ENCODE measurements at regions not wholly inside any gene's neighbourhood (a gene's known extent, or its start where the extent isn't known, plus 50 kb on each side); places are given as distances from the start of the nearest gene placed in this dataset.
A peak's percentile ranks its signal among the peaks of the same experiment; 100 is the strongest.

GRCh38 chr5:89090037-89090436, 207.1 kb upstream of the MEF2C start:
- 100% methylated on average over 1 of the region's 1 CpG for WGBS (ENCODE audit: insufficient coverage, low lambda C conversion rate)

GRCh38 chr5:89087551-89088318, 204.8 kb upstream of the MEF2C start:
- H3K4me1 ChIP-seq (ENCODE audit: control insufficient read depth, insufficient read depth, low read length) = no peaks in the 10 kb centered on the region
- H3K36me3 ChIP-seq (ENCODE audit: control insufficient read depth, insufficient read depth, low read length) = no peaks in the 10 kb centered on the region
- no peak overlapping the region for H3K27ac ChIP-seq (ENCODE audit: low read length)
- DNase-seq = no peak
- no peak overlapping the region for H3K4me3 ChIP-seq (ENCODE audit: low read length)
- H3K9me3 ChIP-seq (ENCODE audit: control insufficient read depth, low read depth, low read length) = no peaks in the 10 kb centered on the region
- no peaks in the 10 kb centered on the region for H3K27me3 ChIP-seq (ENCODE audit: control insufficient read depth, insufficient read depth, low read length)
- 82% methylated on average over 6 of the region's 12 CpGs for WGBS (ENCODE audit: insufficient coverage, low lambda C conversion rate)

More at GRCh38 chr5:89090037-89090436, 207.1 kb upstream of the MEF2C start:
- Histone ChIP-seq H3K36me3 (ENCODE audit: control insufficient read depth, insufficient read depth, low read length) (no peaks in the 10 kb centered on the region), H3K27ac (ENCODE audit: low read length) (no peak overlapping the region), H3K27me3 (ENCODE audit: control insufficient read depth, insufficient read depth, low read length) (no peaks in the 10 kb centered on the region), H3K4me3 (ENCODE audit: low read length) (no peak overlapping the region), H3K4me1 (ENCODE audit: control insufficient read depth, insufficient read depth, low read length) (no peaks in the 10 kb centered on the region), H3K9me3 (ENCODE audit: control insufficient read depth, low read depth, low read length) (no peaks in the 10 kb centered on the region)
- no peak for DNase-seq

GRCh38 chr5:89087128-89087527, 204.1 kb upstream of the MEF2C start:
- Histone ChIP-seq H3K27ac (ENCODE audit: low read length) (no peak overlapping the region), H3K36me3 (ENCODE audit: control insufficient read depth, insufficient read depth, low read length) (no peaks in the 10 kb centered on the region), H3K9me3 (ENCODE audit: control insufficient read depth, low read depth, low read length) (no peaks in the 10 kb centered on the region), H3K4me1 (ENCODE audit: control insufficient read depth, insufficient read depth, low read length) (no peaks in the 10 kb centered on the region), H3K27me3 (ENCODE audit: control insufficient read depth, insufficient read depth, low read length) (no peaks in the 10 kb centered on the region), H3K4me3 (ENCODE audit: low read length) (no peak overlapping the region)
- whole genome bisulfite sequencing (ENCODE audit: insufficient coverage, low lambda C conversion rate) = 100% methylated on average over 1 of the region's 2 CpGs
- no peak for DNase-seq

DNA sequence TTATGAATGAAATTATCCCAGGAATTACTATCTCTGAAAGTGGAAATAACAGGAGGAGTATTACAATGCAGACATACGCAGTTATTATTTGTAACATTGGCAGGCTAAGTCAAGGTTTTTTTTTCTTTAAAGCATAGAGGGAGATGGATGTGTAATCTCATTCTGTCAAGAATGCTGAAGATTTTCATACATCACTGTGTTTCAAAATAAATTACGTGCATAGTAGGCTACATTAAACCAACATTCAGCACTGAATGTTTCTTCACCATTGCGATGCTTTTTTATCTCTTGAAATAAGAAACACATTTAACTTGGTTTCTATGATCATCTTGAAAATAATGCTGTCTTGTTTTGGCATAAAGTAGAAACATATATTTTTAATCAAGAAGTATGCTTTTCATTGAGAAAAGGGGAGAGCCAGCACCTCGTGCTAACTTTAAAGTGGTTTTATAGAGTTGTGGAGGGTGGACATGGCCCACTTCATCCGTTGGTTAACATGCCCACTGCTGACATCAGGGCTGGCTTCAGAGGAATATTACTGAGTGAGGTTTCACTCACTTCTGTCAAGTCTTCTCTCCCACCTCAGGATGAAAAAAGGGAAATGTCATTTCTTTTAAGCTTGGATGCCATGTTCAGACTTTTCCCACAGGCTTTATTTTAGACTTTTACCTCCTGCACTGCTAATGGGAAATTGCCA, 203.6 kb upstream of the MEF2C start:
- H3K27me3 ChIP-seq (ENCODE audit: control insufficient read depth, insufficient read depth, low read length) = no peaks in the 10 kb centered on the region
- no peaks in the 10 kb centered on the region for H3K36me3 ChIP-seq (ENCODE audit: control insufficient read depth, insufficient read depth, low read length)
- H3K9me3 ChIP-seq (ENCODE audit: control insufficient read depth, low read depth, low read length) = no peaks in the 10 kb centered on the region
- DNase-seq = no peak
- H3K27ac ChIP-seq (ENCODE audit: low read length) = no peak overlapping the region
- H3K4me1 ChIP-seq (ENCODE audit: control insufficient read depth, insufficient read depth, low read length) = no peaks in the 10 kb centered on the region
- WGBS (ENCODE audit: insufficient coverage, low lambda C conversion rate) = 100% methylated on average over 2 of the region's 5 CpGs
- H3K4me3 ChIP-seq (ENCODE audit: low read length) = no peak overlapping the region

- H3K9me3 ChIP-seq (ENCODE audit: control insufficient read depth, low read depth, low read length) = no peaks in the 10 kb centered on the region
- WGBS (ENCODE audit: insufficient coverage, low lambda C conversion rate) = no CpG with 5 or more reads among the region's 1 CpG
These were observed 200.8 kb upstream of the MEF2C start for GRCh38 chr5:89083791-89084190.

GRCh38 chr5:89081360-89081759, 198.4 kb upstream of the MEF2C start:
- Histone ChIP-seq H3K4me3 (ENCODE audit: low read length) (no peak overlapping the region), H3K27ac (ENCODE audit: low read length) (no peak overlapping the region), H3K27me3 (ENCODE audit: control insufficient read depth, insufficient read depth, low read length) (no peaks in the 10 kb centered on the region), H3K9me3 (ENCODE audit: control insufficient read depth, low read depth, low read length) (no peaks in the 10 kb centered on the region), H3K36me3 (ENCODE audit: control insufficient read depth, insufficient read depth, low read length) (no peaks in the 10 kb centered on the region), H3K4me1 (ENCODE audit: control insufficient read depth, insufficient read depth, low read length) (no peaks in the 10 kb centered on the region)
- no CpG with 5 or more reads among the region's 2 CpGs for WGBS (ENCODE audit: insufficient coverage, low lambda C conversion rate)
- no peak for DNase-seq

More at GRCh38 chr5:89083791-89084190, 200.8 kb upstream of the MEF2C start:
- no peak for DNase-seq
- no peaks in the 10 kb centered on the region for H3K36me3 ChIP-seq (ENCODE audit: control insufficient read depth, insufficient read depth, low read length)
- no peak overlapping the region for H3K27ac ChIP-seq (ENCODE audit: low read length)
- H3K4me3 ChIP-seq (ENCODE audit: low read length) = no peak overlapping the region
- no peaks in the 10 kb centered on the region for H3K4me1 ChIP-seq (ENCODE audit: control insufficient read depth, insufficient read depth, low read length)
- no peaks in the 10 kb centered on the region for H3K27me3 ChIP-seq (ENCODE audit: control insufficient read depth, insufficient read depth, low read length)

GRCh38 chr5:89080467-89081116, 197.6 kb upstream of the MEF2C start:
- DNase-seq = no peak
- H3K4me1 ChIP-seq (ENCODE audit: control insufficient read depth, insufficient read depth, low read length) = no peaks in the 10 kb centered on the region
- H3K4me3 ChIP-seq (ENCODE audit: low read length) = no peak overlapping the region
- H3K36me3 ChIP-seq (ENCODE audit: control insufficient read depth, insufficient read depth, low read length) = no peaks in the 10 kb centered on the region
- no peak overlapping the region for H3K27ac ChIP-seq (ENCODE audit: low read length)
- no peaks in the 10 kb centered on the region for H3K27me3 ChIP-seq (ENCODE audit: control insufficient read depth, insufficient read depth, low read length)
- WGBS (ENCODE audit: insufficient coverage, low lambda C conversion rate) = 95% methylated on average over 3 of the region's 5 CpGs
- no peaks in the 10 kb centered on the region for H3K9me3 ChIP-seq (ENCODE audit: control insufficient read depth, low read depth, low read length)

DNA sequence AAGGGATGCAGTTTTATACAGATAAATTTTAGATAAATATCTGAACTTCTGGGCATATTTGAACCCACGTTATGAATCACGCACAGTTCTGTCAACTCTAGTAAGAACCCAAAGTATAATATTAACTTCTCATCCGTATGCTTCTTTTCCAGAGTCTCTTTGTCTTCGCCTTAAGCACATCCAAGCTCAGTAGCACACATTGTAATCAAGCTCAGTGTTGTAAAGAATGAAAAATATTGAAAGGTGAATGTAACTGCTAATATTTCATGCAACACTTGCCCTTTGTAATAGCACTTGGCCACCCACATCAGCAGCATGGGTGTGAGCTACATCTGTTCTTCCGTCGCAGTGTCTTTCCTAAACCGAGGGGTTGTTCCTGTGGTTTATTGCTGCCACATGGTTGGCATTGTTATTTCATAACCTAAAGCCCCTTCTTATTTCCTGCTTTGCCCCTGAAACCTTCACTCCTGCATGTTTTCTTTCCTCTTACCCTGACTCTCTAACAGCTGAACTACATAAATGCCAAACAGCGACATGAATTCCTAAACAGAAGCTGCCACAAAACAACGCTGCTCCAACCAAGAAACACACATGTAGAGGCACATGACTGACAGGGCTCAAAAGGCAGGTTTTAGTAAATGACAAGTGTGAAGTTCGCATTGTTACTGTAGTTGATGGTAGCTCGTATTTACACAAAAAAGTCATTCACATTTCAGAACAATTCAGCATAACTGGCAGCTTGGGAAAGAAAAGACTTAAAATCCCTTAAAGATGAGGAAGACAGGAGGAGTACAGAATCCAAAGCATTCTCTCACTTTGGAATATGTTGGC, 190.1 kb upstream of the MEF2C start:
- WGBS (ENCODE audit: insufficient coverage, low lambda C conversion rate) = 35% methylated on average over 4 of the region's 11 CpGs
- H3K27me3 ChIP-seq (ENCODE audit: control insufficient read depth, insufficient read depth, low read length) = no peaks in the 10 kb centered on the region
- no peak for DNase-seq
- H3K4me1 ChIP-seq (ENCODE audit: control insufficient read depth, insufficient read depth, low read length) = peaks cover 5% of the 10 kb centered on the region
- no peaks in the 10 kb centered on the region for H3K9me3 ChIP-seq (ENCODE audit: control insufficient read depth, low read depth, low read length)
- no peaks in the 10 kb centered on the region for H3K36me3 ChIP-seq (ENCODE audit: control insufficient read depth, insufficient read depth, low read length)
- H3K27ac ChIP-seq (ENCODE audit: low read length) = no peak overlapping the region
- no peak overlapping the region for H3K4me3 ChIP-seq (ENCODE audit: low read length)

DNA sequence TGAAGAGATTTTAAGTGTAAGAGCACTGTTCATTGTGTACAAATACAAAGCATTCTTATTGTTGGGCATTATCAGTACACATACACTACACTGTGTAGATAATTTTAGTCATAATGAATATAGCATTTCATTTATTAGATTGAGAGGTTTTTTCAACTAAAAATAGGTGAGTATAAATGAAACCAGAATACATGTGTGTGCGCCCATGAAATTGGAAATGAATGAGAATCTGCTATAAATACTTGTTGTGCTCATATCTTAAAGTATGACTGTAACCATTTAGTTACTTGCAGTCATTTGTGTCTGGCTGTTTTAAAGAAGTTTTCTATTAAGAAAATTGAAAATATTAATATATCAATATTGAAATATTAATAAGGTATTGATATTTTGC, 189.0 kb upstream of the MEF2C start:
- WGBS (ENCODE audit: insufficient coverage, low lambda C conversion rate) = 100% methylated on average over 1 of the region's 1 CpG
- Histone ChIP-seq H3K36me3 (ENCODE audit: control insufficient read depth, insufficient read depth, low read length) (no peaks in the 10 kb centered on the region), H3K27ac (ENCODE audit: low read length) (peak overlapping the region; percentile 34)

More for the DNA sequence above, 189.0 kb upstream of the MEF2C start:
- Histone ChIP-seq H3K9me3 (ENCODE audit: control insufficient read depth, low read depth, low read length) (no peaks in the 10 kb centered on the region), H3K4me1 (ENCODE audit: control insufficient read depth, insufficient read depth, low read length) (peaks cover 5% of the 10 kb centered on the region), H3K4me3 (ENCODE audit: low read length) (no peak overlapping the region), H3K27me3 (ENCODE audit: control insufficient read depth, insufficient read depth, low read length) (no peaks in the 10 kb centered on the region)
- no peak for DNase-seq

Measured in large intestine (tissue), 3 donors.